GM10248 (cell line): ENCODE measurements at regions not wholly inside any gene's neighbourhood (a gene's known extent, or its start where the extent isn't known, plus 50 kb on each side); places are given as distances from the start of the nearest gene placed in this dataset.

ENCODE experiments used
- CTCF ChIA-PET: fragments of 300-600 bp; sonication (Branson Sonifier 250); formaldehyde crosslinking; extraction: SDS; loops from one replicate; lab custom pipeline; 2021; ENCODE audit warnings: antibody characterized with exemption; lab: Yijun Ruan, JAX
- POLR2A ChIA-PET: fragments of 350-650 bp; sonication (Branson Sonifier 250); formaldehyde crosslinking; extraction: SDS; loops from one replicate; lab custom pipeline; 2020; ENCODE audit warnings: antibody characterized with exemption; lab: Yijun Ruan, JAX
- DNase-seq: peaks from one replicate; pipeline ENCODE4 v3.0.0; 2012; ENCODE audit errors: extremely low spot score
- CTCF ChIP-seq: IDR thresholded peaks from 2 replicates; pipeline ENCODE4 v1.5.1; 2012; ENCODE audit warnings: mild to moderate bottlenecking, low read depth; ENCODE audit errors: extremely low read depth, missing control alignments, control extremely low read depth

- ChIA-PET CTCF (no interaction called here), POLR2A (no interaction called here)
- TF ChIP-seq CTCF = no peak
- DNase-seq = no peak
These were observed 416.1 kb downstream of the ATP23 start for GRCh38 chr12:58357511-58357910.

- no peak for DNase-seq
- ChIA-PET CTCF (interaction anchor here (1.3 to 1.7 kb wide), 3 partner anchors 8 to 21 kb away, joined by 4 to 5 read pairs (median 5); no protein-coding TSS in a partner anchor), POLR2A (no interaction called here)
- no peak for TF ChIP-seq CTCF
These were observed 417.0 kb downstream of the ATP23 start for GRCh38 chr12:58358369-58358768.

GRCh38 chr12:58359084-58359483 lies 417.7 kb downstream of the ATP23 start:
- ChIA-PET CTCF (interaction anchor here (1.3 to 1.7 kb wide), 3 partner anchors 9 to 21 kb away, joined by 4 to 5 read pairs (median 5); no protein-coding TSS in a partner anchor), POLR2A (no interaction called here)
- TF ChIP-seq CTCF = no peak
- no peak for DNase-seq

GRCh38 chr12:58361056-58361455 lies 419.7 kb downstream of the ATP23 start:
- ChIA-PET CTCF (interaction anchor here (1.3 to 2.1 kb wide), 2 partner anchors 11 to 14 kb away, joined by 5 read pairs; no protein-coding TSS in a partner anchor), POLR2A (no interaction called here)
- no peak for TF ChIP-seq CTCF
- DNase-seq = no peak

- TF ChIP-seq CTCF = no peak
- POLR2A ChIA-PET = no interaction called here
- CTCF ChIA-PET = interaction anchor here (1.7 kb wide), 1 partner anchor 17 kb away, joined by 6 read pairs; no protein-coding TSS in a partner anchor
- DNase-seq = no peak
These were observed 422.6 kb downstream of the ATP23 start for GRCh38 chr12:58363971-58364370.

GRCh38 chr12:58364389-58365086 lies 423.2 kb downstream of the ATP23 start:
- POLR2A ChIA-PET = no interaction called here
- TF ChIP-seq CTCF = no peak
- CTCF ChIA-PET = no interaction called here
- no peak for DNase-seq
